HL-60 (cell line): ENCODE measurements at regions not wholly inside any gene's neighbourhood (a gene's known extent, or its start where the extent isn't known, plus 50 kb on each side); places are given as distances from the start of the nearest gene placed in this dataset.

Source experiments
- DNase-seq, 2 experiments: peaks; one replicate each; pipeline ENCODE4 v3.0.0-alpha.2; 2010 to 2020; ENCODE audit warnings: low read depth in 1 of 2, low spot score in 1 of 2
- H3K27ac ChIP-seq: fragments of 250-450 bp; sonication (Bioruptor Pico); replicated peaks from 2 replicates; pipeline ENCODE4 v1.5.1; 2020; ENCODE audit warnings: mild to moderate bottlenecking, moderate library complexity
- H3K27me3 ChIP-seq: fragments of 250-450 bp; sonication (Bioruptor Pico); 2 replicates; pipeline ENCODE4 v1.5.1; 2021; ENCODE audit warnings: mild to moderate bottlenecking, moderate library complexity; ENCODE audit not compliant: insufficient read depth, poor library complexity, severe bottlenecking
- H3K4me3 ChIP-seq: replicated peaks from 2 replicates; pipeline ENCODE4 v1.5.1; 2011; ENCODE audit warnings: mild to moderate bottlenecking, control low read depth, low read length; ENCODE audit not compliant: insufficient read depth
- CTCF ChIP-seq: IDR thresholded peaks from one replicate; pipeline ENCODE4 v1.5.1; 2011; ENCODE audit warnings: low read length, control low read depth, inconsistent platforms; ENCODE audit not compliant: insufficient read depth
- GABPA ChIP-seq: IDR thresholded peaks from 2 replicates; pipeline ENCODE4 v1.6.1; 2012; ENCODE audit warnings: low read depth
- POLR2AphosphoS5 ChIP-seq: IDR thresholded peaks from 2 replicates; pipeline ENCODE4 v1.6.1; 2012; ENCODE audit warnings: low read depth
- REST ChIP-seq: IDR thresholded peaks from 2 replicates; pipeline ENCODE4 v1.6.1; 2012; ENCODE audit warnings: low read depth; ENCODE audit not compliant: insufficient replicate concordance
- SPI1 ChIP-seq: IDR thresholded peaks from 2 replicates; pipeline ENCODE4 v1.6.1; 2012; ENCODE audit warnings: low read depth, mild to moderate bottlenecking, borderline replicate concordance

GRCh38 chr15:85932391-85932790, 137.7 kb upstream of the KLHL25 start:
- Histone ChIP-seq H3K27ac (no peak overlapping the region), H3K4me3 (no peak overlapping the region), H3K27me3 (no peaks in the 10 kb centered on the region)
- no peak for DNase-seq
- TF ChIP-seq POLR2AphosphoS5 (no peak), CTCF (no peak)

GRCh38 chr15:85934691-85935090, 140.0 kb upstream of the KLHL25 start:
- Histone ChIP-seq H3K27me3 (no peaks in the 10 kb centered on the region), H3K27ac (no peak overlapping the region), H3K4me3 (no peak overlapping the region)
- DNase-seq = no peak
- TF ChIP-seq SPI1 (no peak), CTCF (no peak), POLR2AphosphoS5 (no peak), GABPA (no peak), REST (no peak)

- Histone ChIP-seq H3K4me3 (no peak overlapping the region), H3K27me3 (no peaks in the 10 kb centered on the region), H3K27ac (no peak overlapping the region)
- DNase-seq = no peak
- no peak for TF ChIP-seq CTCF
- TF ChIP-seq SPI1 = no peak
- TF ChIP-seq POLR2AphosphoS5 = no peak
- TF ChIP-seq GABPA = no peak
- no peak for TF ChIP-seq REST
Observed at GRCh38 chr15:85935182-85935581, 140.5 kb upstream of the KLHL25 start.

GRCh38 chr15:85937661-85938060, 142.0 kb upstream of the AGBL1 start:
- no peak for DNase-seq
- H3K27ac ChIP-seq = no peak overlapping the region
- H3K4me3 ChIP-seq = no peak overlapping the region
- TF ChIP-seq POLR2AphosphoS5 (no peak), CTCF (no peak), GABPA (no peak), SPI1 (no peak), REST (no peak)
- H3K27me3 ChIP-seq = no peaks in the 10 kb centered on the region
